GM21367 (cell line): ENCODE measurements at regions not wholly inside any gene's neighbourhood (a gene's known extent, or its start where the extent isn't known, plus 50 kb on each side); places are given as distances from the start of the nearest gene placed in this dataset.

ENCODE experiments used
- ATAC-seq: cut with Tn5 transposase; IDR thresholded peaks from one replicate; pipeline ENCODE4 v1.9.1; 2021; ENCODE audit not compliant: unreplicated experiment

- no peak for ATAC-seq
These were observed 296.9 kb upstream of the NECTIN3 start for GRCh38 chr3:110774496-110775265.

GRCh38 chr3:110779581-110779980, 292.0 kb upstream of the NECTIN3 start:
- ATAC-seq: no peak

GRCh38 chr3:110783541-110783940, 288.1 kb upstream of the NECTIN3 start:
- no peak for ATAC-seq

- no peak for ATAC-seq
These were observed 282.8 kb upstream of the NECTIN3 start for GRCh38 chr3:110788794-110789193.

GRCh38 chr3:110789315-110789714, 282.3 kb upstream of the NECTIN3 start:
- ATAC-seq: no peak

GRCh38 chr3:110790631-110791030, 281.0 kb upstream of the NECTIN3 start:
- no peak for ATAC-seq

GRCh38 chr3:110791995-110792686, 279.5 kb upstream of the NECTIN3 start:
- ATAC-seq: no peak

GRCh38 chr3:110793611-110794010, 278.0 kb upstream of the NECTIN3 start:
- no peak for ATAC-seq

GRCh38 chr3:110795163-110795562, 276.5 kb upstream of the NECTIN3 start:
- ATAC-seq: no peak

GRCh38 chr3:110799271-110799670, 272.3 kb upstream of the NECTIN3 start:
- ATAC-seq: no peak

GRCh38 chr3:110804856-110805255, 266.8 kb upstream of the NECTIN3 start:
- ATAC-seq: no peak

GRCh38 chr3:110806924-110807323, 264.7 kb upstream of the NECTIN3 start:
- no peak for ATAC-seq

GRCh38 chr3:110808630-110809029, 263.0 kb upstream of the NECTIN3 start:
- ATAC-seq: no peak

GRCh38 chr3:110810356-110810755, 261.3 kb upstream of the NECTIN3 start:
- no peak for ATAC-seq

GRCh38 chr3:110811050-110811449, 260.6 kb upstream of the NECTIN3 start:
- ATAC-seq: no peak

GRCh38 chr3:110813541-110813940, 258.1 kb upstream of the NECTIN3 start:
- no peak for ATAC-seq

GRCh38 chr3:110814170-110815007, 257.2 kb upstream of the NECTIN3 start:
- ATAC-seq: peak; percentile 57

- ATAC-seq: no peak
These were observed 256.5 kb upstream of the NECTIN3 start for GRCh38 chr3:110815008-110815583.

- ATAC-seq: no peak
These were observed 255.6 kb upstream of the NECTIN3 start for GRCh38 chr3:110816008-110816407.

GRCh38 chr3:110821586-110821985, 250.0 kb upstream of the NECTIN3 start:
- ATAC-seq: no peak

- ATAC-seq: no peak
These were observed 248.6 kb upstream of the NECTIN3 start for GRCh38 chr3:110822971-110823370.
